Uterus (tissue), 3 donors: ENCODE measurements at regions not wholly inside any gene's neighbourhood (a gene's known extent, or its start where the extent isn't known, plus 50 kb on each side); places are given as distances from the start of the nearest gene placed in this dataset.

Source experiments
- DNase-seq, 2 donors: peaks; one replicate each; pipeline ENCODE4 v3.0.0-alpha.2; 2019 to 2020
- H3K27ac ChIP-seq, 2 donors: fragments of 200-600 bp; sonication (generic); 1 replicate in 1 of 2; 2 replicates in 1 of 2; pipeline ENCODE4 v1.5.1; 2016 to 2018
- H3K27me3 ChIP-seq, 2 donors: fragments of 200-600 bp; sonication (generic); one replicate each; pipeline ENCODE4 v1.5.1; 2018 to 2019; ENCODE audit warnings: control low read depth in 1 of 2
- H3K36me3 ChIP-seq, 2 donors: fragments of 200-600 bp; sonication (generic); one replicate each; pipeline ENCODE4 v1.5.1; 2019; ENCODE audit warnings: control low read depth in 1 of 2
- H3K4me1 ChIP-seq, 2 donors: fragments of 200-600 bp; sonication (generic); one replicate each; pipeline ENCODE4 v1.5.1; 2018 to 2019; ENCODE audit warnings: control low read depth in 1 of 2
- H3K4me3 ChIP-seq, 2 donors: fragments of 200-600 bp; sonication (generic); 1 replicate in 1 of 2; 2 replicates in 1 of 2; pipeline ENCODE4 v1.5.1; 2018 to 2019; ENCODE audit warnings: mild to moderate bottlenecking in 1 of 2
- H3K9me3 ChIP-seq, 2 donors: fragments of 200-600 bp; sonication (generic); one replicate each; pipeline ENCODE4 v1.5.1; 2019; ENCODE audit warnings: control low read depth in 1 of 2
- POLR2A ChIP-seq, 2 donors: fragments of 450-650 bp; IDR thresholded peaks; one replicate each; pipeline ENCODE4 v1.6.1; 2016; ENCODE audit warnings: antibody characterized with exemption in 2 of 2, mild to moderate bottlenecking in 1 of 2, moderate library complexity in 1 of 2
- intact Hi-C: fragments of 100-400 bp; cut with DNase I; formaldehyde crosslinking; loops from one replicate; pipeline ENCODE4 v1.15.1; 2023; ENCODE audit warnings: low total_unique reads
- TF ChIP-seq, protein P1 (sequence below), 4 experiments: fragments of 200-600 bp in 2 of 4; fragments of 450-650 bp in 2 of 4; sonication (generic) in 2 of 4; IDR thresholded peaks; one replicate each; pipeline ENCODE4 v1.5.1; 2016 to 2019; ENCODE audit warnings: antibody characterized with exemption in 4 of 4, mild to moderate bottlenecking in 2 of 4, moderate library complexity in 1 of 4
- donor health status: DM: yes; HTN: yes; CAD: no.

DNA sequence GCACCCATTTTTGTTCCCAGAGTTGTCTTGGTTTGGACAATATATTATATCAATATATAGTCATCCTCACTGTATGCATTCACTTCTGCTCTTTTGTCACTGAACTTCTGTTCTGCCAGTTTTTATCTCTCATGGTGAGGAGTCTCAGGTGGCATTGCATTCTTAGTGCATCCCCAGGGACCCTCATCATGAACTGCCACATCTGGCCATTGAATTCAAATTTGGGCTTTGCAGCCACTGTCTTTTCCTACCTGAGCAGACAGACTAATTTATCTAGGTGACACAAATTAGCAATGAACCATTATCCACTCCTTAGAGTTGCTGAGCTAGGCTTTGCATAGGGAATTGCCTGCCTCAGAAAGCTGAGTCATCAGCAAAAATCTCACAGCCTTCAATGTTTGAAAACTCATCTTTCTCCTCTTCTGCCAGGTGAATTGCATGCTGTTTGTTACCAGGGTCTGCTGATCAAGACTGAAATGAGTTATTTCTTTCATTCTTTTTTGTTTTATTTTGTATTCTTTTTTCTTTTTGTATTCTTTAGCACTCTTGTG lies 316.8 kb upstream of the MTPN start:
- Histone ChIP-seq H3K9me3 (no peaks in the 10 kb centered on the region), H3K4me1 (no peaks in the 10 kb centered on the region), H3K36me3 (no peaks in the 10 kb centered on the region), H3K27me3 (no peaks in the 10 kb centered on the region), H3K27ac (no peak overlapping the region), H3K4me3 (no peak overlapping the region)
- intact Hi-C loops: no loop called here
- TF ChIP-seq, protein P1, sequence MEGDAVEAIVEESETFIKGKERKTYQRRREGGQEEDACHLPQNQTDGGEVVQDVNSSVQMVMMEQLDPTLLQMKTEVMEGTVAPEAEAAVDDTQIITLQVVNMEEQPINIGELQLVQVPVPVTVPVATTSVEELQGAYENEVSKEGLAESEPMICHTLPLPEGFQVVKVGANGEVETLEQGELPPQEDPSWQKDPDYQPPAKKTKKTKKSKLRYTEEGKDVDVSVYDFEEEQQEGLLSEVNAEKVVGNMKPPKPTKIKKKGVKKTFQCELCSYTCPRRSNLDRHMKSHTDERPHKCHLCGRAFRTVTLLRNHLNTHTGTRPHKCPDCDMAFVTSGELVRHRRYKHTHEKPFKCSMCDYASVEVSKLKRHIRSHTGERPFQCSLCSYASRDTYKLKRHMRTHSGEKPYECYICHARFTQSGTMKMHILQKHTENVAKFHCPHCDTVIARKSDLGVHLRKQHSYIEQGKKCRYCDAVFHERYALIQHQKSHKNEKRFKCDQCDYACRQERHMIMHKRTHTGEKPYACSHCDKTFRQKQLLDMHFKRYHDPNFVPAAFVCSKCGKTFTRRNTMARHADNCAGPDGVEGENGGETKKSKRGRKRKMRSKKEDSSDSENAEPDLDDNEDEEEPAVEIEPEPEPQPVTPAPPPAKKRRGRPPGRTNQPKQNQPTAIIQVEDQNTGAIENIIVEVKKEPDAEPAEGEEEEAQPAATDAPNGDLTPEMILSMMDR (IDR thresholded peaks at IDR 0.05): no peak
- no peak for TF ChIP-seq POLR2A (IDR thresholded peaks at IDR 0.05)
- DNase-seq: no peak

DNA sequence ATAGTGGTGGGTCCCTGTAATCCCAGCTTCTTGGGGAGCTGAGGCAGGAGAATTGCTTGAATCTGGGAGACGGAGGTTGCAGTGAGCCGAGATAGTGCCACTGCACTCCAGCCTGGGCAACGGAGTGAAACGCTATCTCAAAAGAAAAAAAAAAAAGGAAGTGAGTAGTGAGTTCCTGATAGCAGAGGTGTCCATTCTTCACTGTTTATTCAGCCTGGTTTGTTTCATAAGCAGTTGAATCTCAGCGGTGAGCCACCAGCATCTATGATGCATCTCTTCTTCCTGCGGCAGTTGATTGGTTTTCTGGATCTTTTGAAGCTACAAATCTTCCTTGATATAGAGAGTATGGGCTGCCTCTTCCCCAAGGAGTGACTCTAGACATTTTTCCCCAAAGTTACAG lies 316.1 kb upstream of the MTPN start:
- no peaks in the 10 kb centered on the region for H3K27me3 ChIP-seq
- DNase-seq: no peak
- intact Hi-C loops: no loop called here
- H3K9me3 ChIP-seq: no peaks in the 10 kb centered on the region
- no peak overlapping the region for H3K4me3 ChIP-seq
- no peaks in the 10 kb centered on the region for H3K36me3 ChIP-seq
- TF ChIP-seq POLR2A (IDR thresholded peaks at IDR 0.05): no peak
- H3K27ac ChIP-seq: no peak overlapping the region
- H3K4me1 ChIP-seq: no peaks in the 10 kb centered on the region

DNA sequence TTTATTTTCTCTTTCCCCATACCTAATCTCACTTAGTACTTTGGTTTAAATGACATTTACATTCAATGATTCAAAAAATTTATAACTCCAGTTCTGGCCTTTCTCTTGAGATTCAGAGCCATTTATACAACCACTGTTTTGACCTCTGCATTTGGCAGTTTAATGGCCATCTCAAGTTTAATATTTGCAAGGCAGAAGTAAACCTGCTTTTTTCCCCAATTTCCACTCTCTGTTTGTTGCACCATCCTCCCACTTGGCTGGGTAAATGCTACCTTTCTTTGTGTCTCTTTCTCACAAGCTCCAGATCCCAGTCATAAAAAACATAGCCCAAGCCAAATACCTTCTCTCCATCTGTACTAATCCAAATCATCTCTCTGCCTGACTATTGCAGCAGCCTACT lies 315.2 kb upstream of the MTPN start:
- no peak for TF ChIP-seq POLR2A (IDR thresholded peaks at IDR 0.05)
- TF ChIP-seq, protein P1 (IDR thresholded peaks at IDR 0.05): no peak
- no peaks in the 10 kb centered on the region for H3K27me3 ChIP-seq
- DNase-seq: peak in 1 of 2 donors; percentile 15
- H3K27ac ChIP-seq: no peak overlapping the region
- no peak overlapping the region for H3K4me3 ChIP-seq
- H3K36me3 ChIP-seq: no peaks in the 10 kb centered on the region
- intact Hi-C loops: no loop called here
- no peaks in the 10 kb centered on the region for H3K9me3 ChIP-seq
- no peaks in the 10 kb centered on the region for H3K4me1 ChIP-seq

DNA sequence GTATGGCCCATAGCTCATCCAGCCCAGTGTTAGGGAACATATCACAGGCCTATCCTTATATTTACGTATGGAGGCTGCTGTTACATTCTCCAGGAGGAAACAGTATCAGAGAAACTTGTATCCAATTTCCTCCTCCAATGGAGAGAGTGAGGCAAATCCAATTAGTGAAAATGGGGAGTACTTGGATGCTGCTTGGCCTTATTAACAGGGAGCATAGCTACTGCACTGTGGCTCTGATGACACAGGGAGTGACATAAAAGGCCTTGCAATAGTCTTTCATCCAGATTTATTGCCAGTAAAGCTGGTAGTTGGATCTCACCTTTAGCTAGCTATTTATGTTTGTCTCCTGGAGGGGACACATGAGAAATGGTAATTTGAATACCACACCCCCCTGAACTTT lies 313.2 kb upstream of the MTPN start:
- no peaks in the 10 kb centered on the region for H3K36me3 ChIP-seq
- DNase-seq: no peak
- H3K4me1 ChIP-seq: no peaks in the 10 kb centered on the region
- H3K27me3 ChIP-seq: no peaks in the 10 kb centered on the region
- H3K4me3 ChIP-seq: no peak overlapping the region
- no peaks in the 10 kb centered on the region for H3K9me3 ChIP-seq
- intact Hi-C loops: no loop called here
- H3K27ac ChIP-seq: no peak overlapping the region
- no peak for TF ChIP-seq POLR2A (IDR thresholded peaks at IDR 0.05)
- TF ChIP-seq, protein P1 (IDR thresholded peaks at IDR 0.05): no peak

DNA sequence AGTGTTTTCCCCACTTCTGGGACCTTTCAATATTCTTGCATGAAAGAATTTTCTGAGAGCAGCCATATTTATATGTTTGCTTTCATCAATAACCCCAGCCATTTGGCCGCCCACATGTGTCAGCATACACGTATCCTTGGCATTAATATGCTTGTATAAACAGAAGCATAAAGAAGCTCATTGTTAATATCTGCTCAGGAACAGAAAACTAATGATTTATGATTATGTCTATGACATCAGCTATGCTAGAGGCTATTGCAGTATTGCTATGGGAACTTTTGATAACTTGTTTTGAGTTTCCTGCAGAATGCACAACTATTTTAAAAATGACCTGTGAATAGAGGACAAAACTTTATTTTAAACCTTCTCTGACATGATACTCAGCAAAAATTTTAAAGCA lies 300.9 kb upstream of the MTPN start:
- Histone ChIP-seq H3K4me3 (no peak overlapping the region), H3K27ac (no peak overlapping the region), H3K36me3 (no peaks in the 10 kb centered on the region), H3K9me3 (no peaks in the 10 kb centered on the region), H3K27me3 (no peaks in the 10 kb centered on the region), H3K4me1 (no peaks in the 10 kb centered on the region)
- TF ChIP-seq POLR2A (IDR thresholded peaks at IDR 0.05): no peak
- TF ChIP-seq, protein P1 (IDR thresholded peaks at IDR 0.05): no peak
- no peak for DNase-seq
- intact Hi-C loops: no loop called here

DNA sequence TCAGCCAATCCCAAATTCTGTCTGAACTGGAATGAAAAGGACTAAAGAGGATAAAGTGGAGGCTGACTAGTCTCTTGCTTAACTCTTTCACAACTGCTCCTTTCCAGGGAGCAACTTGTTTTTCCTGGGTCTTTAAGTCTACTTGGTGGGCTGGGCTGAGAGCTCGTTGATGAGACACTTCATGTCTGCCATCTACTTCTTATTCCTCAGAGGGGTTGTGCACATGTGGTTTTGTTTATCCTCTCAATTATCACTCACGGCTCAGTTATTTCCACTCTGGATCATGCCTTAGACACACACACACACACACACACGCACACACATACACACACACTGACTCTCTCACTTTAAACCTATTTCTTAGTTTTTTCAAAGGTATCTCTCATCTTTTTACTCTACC lies 298.6 kb upstream of the MTPN start:
- H3K4me3 ChIP-seq: no peak overlapping the region
- no peaks in the 10 kb centered on the region for H3K27me3 ChIP-seq
- no peak overlapping the region for H3K27ac ChIP-seq
- H3K9me3 ChIP-seq: no peaks in the 10 kb centered on the region
- no peak for DNase-seq
- H3K4me1 ChIP-seq: no peaks in the 10 kb centered on the region
- TF ChIP-seq POLR2A (IDR thresholded peaks at IDR 0.05): no peak
- TF ChIP-seq, protein P1 (IDR thresholded peaks at IDR 0.05): no peak
- intact Hi-C loops: no loop called here
- H3K36me3 ChIP-seq: no peaks in the 10 kb centered on the region
